Stimulated activated naive CD8-positive, alpha-beta T cell treated with anti-CD3 and anti-CD28 coated beads, Interleukin-15, amount 100 ng/mL, for 72 hours (primary cell): ENCODE measurements at regions not wholly inside any gene's neighbourhood (a gene's known extent, or its start where the extent isn't known, plus 50 kb on each side); places are given as distances from the start of the nearest gene placed in this dataset.
"Not testable (repeated sequence)": the region's sequence is repeated elsewhere in the genome, so short reads cannot be mapped to it uniquely, and the experiment has no call there.

Experiments used
- ATAC-seq: fragments of 150-1000 bp; cut with Tn5 transposase; 2 replicates; pipeline ENCODE4 v1.10.0; 2021; ENCODE audit warnings: mild to moderate bottlenecking, moderate library complexity
- DNase-seq, 2 donors: peaks; one replicate each; pipeline ENCODE4 v3.0.0; 2021 to 2022
- H3K27ac Mint-ChIP-seq, 2 donors: one replicate each; pipeline ENCODE4 v1.8.0; 2022; ENCODE audit warnings: mild to moderate bottlenecking in 2 of 2, mixed read lengths in 2 of 2, moderate library complexity in 2 of 2
- H3K27me3 Mint-ChIP-seq: one replicate; pipeline ENCODE4 v1.8.0; 2022; ENCODE audit warnings: mixed read lengths
- H3K4me1 Mint-ChIP-seq: one replicate; pipeline ENCODE4 v1.8.0; 2022; ENCODE audit warnings: mild to moderate bottlenecking, mixed read lengths
- H3K4me3 Mint-ChIP-seq, 2 donors: one replicate each; pipeline ENCODE4 v1.8.0; 2022; ENCODE audit warnings: mild to moderate bottlenecking in 2 of 2, mixed read lengths in 2 of 2, moderate library complexity in 1 of 2
- H3K9me3 Mint-ChIP-seq, 2 donors: one replicate each; pipeline ENCODE4 v1.8.0; 2022; ENCODE audit warnings: mixed read lengths in 2 of 2

- ATAC-seq (no peak), DNase-seq (no peak)
- H3K4me1 Mint-ChIP-seq = no peaks in the 10 kb centered on the region
- H3K4me3 Mint-ChIP-seq = no peak overlapping the region
- no peak overlapping the region for H3K27ac Mint-ChIP-seq
- H3K9me3 Mint-ChIP-seq = peaks cover 0 to 6% of the 10 kb centered on the region in 2 donors
- H3K27me3 Mint-ChIP-seq = no peaks in the 10 kb centered on the region
Measured at GRCh38 chr2:125324273-125324672, 1299.2 kb downstream of the CNTNAP5 start.

DNA sequence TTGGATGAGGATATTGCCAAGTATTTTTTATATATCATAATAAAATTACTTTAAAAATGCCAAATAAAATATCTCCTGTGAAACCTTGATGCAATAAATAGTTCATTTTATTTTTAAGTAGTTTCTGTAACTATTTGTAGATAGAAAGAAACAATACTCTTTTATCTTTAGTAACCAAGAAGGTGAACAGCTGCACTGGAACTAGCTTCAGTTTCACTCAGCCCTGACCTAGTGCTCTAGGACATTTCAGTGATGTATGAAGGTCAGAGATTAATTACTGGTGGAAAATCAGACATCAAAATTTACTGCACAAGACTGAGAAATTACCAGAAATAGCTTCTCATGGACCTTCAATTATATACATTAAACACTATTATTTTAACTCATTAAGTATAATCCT lies 1305.0 kb downstream of the CNTNAP5 start:
- no peak overlapping the region for H3K4me3 Mint-ChIP-seq
- DNase-seq (no peak), ATAC-seq (no peak)
- H3K9me3 Mint-ChIP-seq = peaks cover 0 to 7% of the 10 kb centered on the region in 2 donors
- no peaks in the 10 kb centered on the region for H3K27me3 Mint-ChIP-seq
- H3K27ac Mint-ChIP-seq = no peak overlapping the region
- no peaks in the 10 kb centered on the region for H3K4me1 Mint-ChIP-seq

DNA sequence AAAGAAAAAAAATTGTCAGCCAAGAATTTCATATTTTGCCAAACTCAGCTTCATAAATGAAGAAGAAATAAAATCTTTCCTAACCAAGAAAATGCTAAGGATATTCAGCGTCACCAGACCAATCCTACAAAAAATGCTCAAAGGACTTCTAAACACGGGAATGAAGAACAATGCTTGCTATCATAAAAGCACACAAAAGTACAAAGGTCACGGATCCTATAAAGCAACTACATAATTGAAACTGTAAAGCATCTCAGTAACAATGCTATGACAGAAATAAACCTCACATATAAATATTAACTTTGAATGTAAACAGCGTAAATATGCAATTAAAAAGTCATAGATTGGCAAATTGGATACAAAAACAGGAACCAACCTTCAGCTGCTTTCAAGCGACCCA lies 1314.6 kb upstream of the GYPC start:
- H3K27ac Mint-ChIP-seq = no peak overlapping the region
- no peak for DNase-seq
- H3K4me1 Mint-ChIP-seq = no peaks in the 10 kb centered on the region
- H3K27me3 Mint-ChIP-seq = no peaks in the 10 kb centered on the region
- ATAC-seq = no peak
- H3K9me3 Mint-ChIP-seq = peaks cover 5% of the 10 kb centered on the region in 2 donors
- no peak overlapping the region for H3K4me3 Mint-ChIP-seq

GRCh38 chr2:125353542-125353941 lies 1302.4 kb upstream of the GYPC start:
- H3K27ac Mint-ChIP-seq, H3K4me3 Mint-ChIP-seq, H3K4me1 Mint-ChIP-seq, H3K27me3 Mint-ChIP-seq, ATAC-seq, DNase-seq: not testable (repeated sequence)
- peaks cover 0 to 11% of the 10 kb centered on the region in 2 donors for H3K9me3 Mint-ChIP-seq

GRCh38 chr2:125364192-125364983 lies 1291.6 kb upstream of the GYPC start:
- Mint-ChIP-seq H3K9me3 (peaks cover 5 to 14% of the 10 kb centered on the region in 2 donors), H3K4me1 (no peaks in the 10 kb centered on the region), H3K27me3 (no peaks in the 10 kb centered on the region), H3K27ac (no peak overlapping the region), H3K4me3 (no peak overlapping the region)
- ATAC-seq (no peak), DNase-seq (no peak)

GRCh38 chr2:125364984-125365265 lies 1291.0 kb upstream of the GYPC start:
- no peak for ATAC-seq
- no peak overlapping the region for H3K4me3 Mint-ChIP-seq
- H3K4me1 Mint-ChIP-seq = no peaks in the 10 kb centered on the region
- peaks cover 5 to 11% of the 10 kb centered on the region in 2 donors for H3K9me3 Mint-ChIP-seq
- no peaks in the 10 kb centered on the region for H3K27me3 Mint-ChIP-seq
- H3K27ac Mint-ChIP-seq = no peak overlapping the region
- DNase-seq = no peak

DNA sequence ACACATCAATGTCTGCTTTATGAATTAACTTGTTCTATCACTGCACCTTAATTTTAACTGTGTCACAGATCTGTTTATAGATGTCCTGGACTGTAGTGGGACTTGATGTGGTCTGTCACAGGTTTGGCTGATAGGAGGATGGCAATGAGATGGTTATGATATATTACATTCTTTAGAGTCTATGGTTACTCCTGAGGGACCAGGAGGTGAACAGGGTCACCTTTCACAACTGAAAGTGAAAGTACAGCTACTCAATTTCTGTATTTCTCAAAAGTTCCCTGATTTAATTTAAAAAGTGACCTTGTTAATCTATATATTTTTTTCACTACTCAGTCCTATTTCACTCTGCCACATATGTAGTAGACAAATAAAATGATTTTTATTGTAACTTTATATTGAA lies 1284.1 kb upstream of the GYPC start:
- H3K9me3 Mint-ChIP-seq = peaks cover 0 to 7% of the 10 kb centered on the region in 2 donors
- H3K27me3 Mint-ChIP-seq = no peaks in the 10 kb centered on the region
- H3K4me3 Mint-ChIP-seq = no peak overlapping the region
- ATAC-seq = no peak
- H3K27ac Mint-ChIP-seq = no peak overlapping the region
- no peaks in the 10 kb centered on the region for H3K4me1 Mint-ChIP-seq
- DNase-seq = no peak

- H3K9me3 Mint-ChIP-seq = peaks cover 0 to 7% of the 10 kb centered on the region in 2 donors
- H3K4me3 Mint-ChIP-seq = no peak overlapping the region
- no peaks in the 10 kb centered on the region for H3K4me1 Mint-ChIP-seq
- H3K27me3 Mint-ChIP-seq = no peaks in the 10 kb centered on the region
- no peak overlapping the region for H3K27ac Mint-ChIP-seq
- DNase-seq (no peak), ATAC-seq (no peak)
Measured at GRCh38 chr2:125373293-125373692, 1282.7 kb upstream of the GYPC start.

- Mint-ChIP-seq H3K4me1 (no peaks in the 10 kb centered on the region), H3K4me3 (no peak overlapping the region), H3K9me3 (peaks cover 11% of the 10 kb centered on the region in 2 donors), H3K27ac (no peak overlapping the region), H3K27me3 (no peaks in the 10 kb centered on the region)
- no peak for ATAC-seq
- no peak for DNase-seq
Measured at GRCh38 chr2:125386074-125386473, 1269.9 kb upstream of the GYPC start.

DNA sequence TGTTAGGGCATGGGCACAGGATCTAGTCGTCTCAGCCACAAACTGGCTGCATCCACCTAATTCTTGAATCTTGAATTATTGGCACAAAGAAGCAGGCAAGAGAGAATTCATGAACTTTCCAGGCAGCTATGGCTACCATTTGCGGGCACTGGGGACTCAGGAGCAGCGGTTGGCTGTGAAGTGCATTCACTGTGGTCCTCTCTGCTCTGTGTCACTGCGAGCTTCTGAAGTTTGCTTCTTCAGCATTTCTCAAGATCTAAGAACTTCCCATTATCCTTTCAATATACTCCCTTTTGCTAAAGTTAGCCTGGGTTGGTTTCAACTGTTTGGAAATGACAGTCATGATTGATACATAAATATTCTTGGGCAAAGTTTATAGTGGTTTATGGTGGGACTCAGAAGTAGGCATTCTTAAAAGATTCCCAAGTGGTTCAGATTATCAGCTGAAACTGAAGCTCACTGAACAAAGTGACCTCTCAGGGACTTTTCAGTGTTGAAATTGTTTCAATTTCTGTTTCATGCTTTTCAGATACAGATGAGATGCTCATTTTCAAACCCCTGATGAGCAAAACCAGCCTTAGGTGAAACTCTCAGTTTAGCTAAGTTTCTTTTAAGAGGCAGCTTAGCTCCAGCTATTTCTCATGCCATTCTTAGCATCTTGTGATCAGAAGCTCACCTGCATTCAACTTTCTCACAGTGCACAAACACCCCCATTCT lies 1258.3 kb upstream of the GYPC start:
- no peak overlapping the region for H3K4me3 Mint-ChIP-seq
- no peak overlapping the region for H3K27ac Mint-ChIP-seq
- no peak for ATAC-seq
- no peaks in the 10 kb centered on the region for H3K4me1 Mint-ChIP-seq
- no peak for DNase-seq
- H3K27me3 Mint-ChIP-seq = no peaks in the 10 kb centered on the region
- H3K9me3 Mint-ChIP-seq = peaks cover 0 to 5% of the 10 kb centered on the region in 2 donors

DNA sequence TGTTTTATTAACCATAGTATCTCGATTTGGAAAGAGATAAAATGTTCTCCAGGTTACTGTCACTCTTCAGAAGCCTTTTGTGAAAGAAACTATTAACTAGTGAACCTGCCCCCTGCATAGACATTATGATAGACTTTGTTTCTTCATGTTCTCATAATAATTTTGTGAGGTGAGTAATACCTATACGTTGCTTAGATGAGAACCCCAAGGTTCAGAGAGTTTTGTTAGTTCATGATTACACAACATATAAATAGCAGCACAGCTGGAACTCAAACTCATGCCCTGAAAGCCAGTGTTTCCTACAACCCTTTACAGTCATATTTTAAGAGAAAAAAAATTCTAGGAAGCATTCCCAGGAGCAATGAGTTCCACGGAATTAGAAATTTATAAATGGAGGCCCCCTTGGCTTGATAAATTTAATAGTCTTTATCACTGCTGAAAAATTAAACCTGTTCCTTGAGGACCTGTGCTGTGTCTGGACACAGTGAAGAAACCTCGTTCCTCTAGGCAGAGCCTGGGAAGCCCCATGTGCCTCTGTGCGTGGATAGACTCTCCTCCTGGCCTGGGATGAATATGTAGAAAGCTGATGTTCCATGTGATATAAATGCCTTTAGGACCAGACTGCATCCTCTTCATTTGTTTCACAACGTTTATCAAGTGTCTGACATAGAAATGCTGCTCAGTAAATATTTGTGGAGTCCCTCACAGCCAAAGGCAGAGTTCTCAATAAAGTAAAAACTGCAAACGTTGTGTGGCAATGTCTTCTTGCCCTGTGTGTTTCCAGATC lies 1257.0 kb upstream of the GYPC start:
- no peak for ATAC-seq
- no peak overlapping the region for H3K4me3 Mint-ChIP-seq
- no peaks in the 10 kb centered on the region for H3K4me1 Mint-ChIP-seq
- no peak overlapping the region for H3K27ac Mint-ChIP-seq
- H3K27me3 Mint-ChIP-seq = no peaks in the 10 kb centered on the region
- DNase-seq = no peak
- peaks cover 0 to 12% of the 10 kb centered on the region in 2 donors for H3K9me3 Mint-ChIP-seq

DNA sequence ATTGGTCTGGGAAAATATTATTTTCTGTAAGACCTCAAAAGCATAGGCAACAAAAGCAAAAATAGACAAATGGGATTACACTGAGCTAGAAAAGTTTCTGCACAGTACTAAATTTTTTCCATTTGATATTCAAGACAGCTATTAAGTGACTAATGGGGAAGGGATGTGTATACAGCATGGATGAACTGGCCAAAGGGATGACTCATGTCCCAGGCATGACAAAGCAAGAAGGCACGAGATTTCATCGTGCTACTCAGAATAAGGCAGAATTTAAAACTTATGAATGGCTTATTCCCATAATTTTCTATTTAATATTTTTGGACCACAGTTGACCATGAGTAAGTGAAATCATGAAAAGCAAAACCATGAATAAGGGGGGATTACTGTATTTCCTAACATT lies 1250.1 kb upstream of the GYPC start:
- ATAC-seq = no peak

DNA sequence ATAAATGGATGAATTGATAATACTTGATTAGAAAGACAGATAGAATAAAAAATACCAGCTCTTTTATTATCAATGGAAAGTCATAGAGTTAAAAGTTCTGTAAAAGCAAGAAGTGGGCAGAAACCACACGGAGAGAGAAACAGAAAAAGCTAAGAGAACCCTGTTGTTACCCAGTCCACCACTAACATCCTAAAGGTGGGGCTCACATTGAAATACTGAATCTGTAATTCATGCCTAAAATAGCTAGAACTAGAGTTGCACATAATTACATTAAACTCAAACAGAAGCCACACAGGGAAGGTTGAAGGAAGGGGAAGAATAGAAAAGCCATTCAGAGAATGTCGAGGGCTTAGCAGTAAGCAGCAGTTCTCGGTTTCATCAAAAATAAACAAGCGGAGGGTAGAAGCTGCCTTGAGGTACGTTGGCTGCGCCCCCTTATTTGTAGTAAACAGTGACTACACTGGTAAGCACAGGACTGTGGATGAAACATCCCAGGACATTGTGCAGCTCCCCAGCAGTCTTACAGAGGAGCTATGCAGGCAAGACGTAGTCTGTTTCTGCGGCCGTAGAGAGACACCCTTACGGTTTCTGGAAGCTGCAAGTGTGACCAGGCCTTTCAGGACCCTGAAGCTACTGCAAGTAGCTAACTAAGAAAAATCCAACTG lies 1247.0 kb upstream of the GYPC start:
- H3K9me3 Mint-ChIP-seq = no peaks in the 10 kb centered on the region
- DNase-seq (no peak), ATAC-seq (no peak)
- H3K27me3 Mint-ChIP-seq = no peaks in the 10 kb centered on the region
- H3K27ac Mint-ChIP-seq = no peak overlapping the region
- no peaks in the 10 kb centered on the region for H3K4me1 Mint-ChIP-seq
- H3K4me3 Mint-ChIP-seq = no peak overlapping the region

More for the DNA sequence above, 1250.1 kb upstream of the GYPC start:
- Mint-ChIP-seq H3K4me1 (no peaks in the 10 kb centered on the region), H3K27me3 (no peaks in the 10 kb centered on the region), H3K9me3 (peaks cover 0 to 12% of the 10 kb centered on the region in 2 donors), H3K27ac (no peak overlapping the region), H3K4me3 (no peak overlapping the region)
- DNase-seq = no peak

- H3K27me3 Mint-ChIP-seq = no peaks in the 10 kb centered on the region
- H3K4me3 Mint-ChIP-seq = no peak overlapping the region
- DNase-seq (no peak), ATAC-seq (no peak)
- no peak overlapping the region for H3K27ac Mint-ChIP-seq
- no peaks in the 10 kb centered on the region for H3K4me1 Mint-ChIP-seq
- peaks cover 0 to 8% of the 10 kb centered on the region in 2 donors for H3K9me3 Mint-ChIP-seq
Measured at GRCh38 chr2:125418483-125418882, 1237.5 kb upstream of the GYPC start.

DNA sequence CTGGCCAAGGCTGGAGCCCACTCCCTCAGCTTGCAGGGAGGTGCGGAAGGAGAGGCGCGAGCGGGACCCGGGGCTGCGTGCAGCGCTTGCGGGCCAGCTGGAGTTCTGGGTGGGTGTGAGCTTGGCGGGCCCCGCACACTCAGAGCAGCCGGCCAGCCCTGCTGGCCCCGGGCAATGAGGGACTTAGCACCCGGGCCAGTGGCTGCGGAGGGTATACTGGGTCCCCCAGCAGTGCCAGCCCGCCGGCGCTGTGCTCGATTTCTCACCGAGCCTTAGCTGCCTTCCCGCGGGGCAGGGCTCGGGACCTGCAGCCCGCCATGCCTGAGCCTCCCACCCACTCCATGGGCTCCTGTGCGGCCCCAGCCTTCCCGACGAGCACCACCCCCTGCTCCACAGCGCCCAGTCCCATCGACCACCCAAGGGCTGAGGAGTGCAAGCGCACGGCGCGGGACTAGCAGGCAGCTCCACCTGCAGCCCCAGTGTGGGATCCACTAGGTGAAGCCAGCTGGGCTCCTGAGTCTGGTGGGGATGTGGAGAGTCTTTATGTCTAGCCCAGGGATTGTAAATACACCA lies 1233.7 kb upstream of the GYPC start:
- not testable (repeated sequence) for H3K9me3 Mint-ChIP-seq, H3K4me1 Mint-ChIP-seq, H3K4me3 Mint-ChIP-seq, ATAC-seq, H3K27ac Mint-ChIP-seq, DNase-seq, H3K27me3 Mint-ChIP-seq
